Activated CD8-positive, alpha-beta memory T cell treated with anti-CD3 and anti-CD28 coated beads for 24 hours (primary cell): ENCODE measurements at regions not wholly inside any gene's neighbourhood (a gene's known extent, or its start where the extent isn't known, plus 50 kb on each side); places are given as distances from the start of the nearest gene placed in this dataset.
"Not testable (repeated sequence)": the region's sequence is repeated elsewhere in the genome, so short reads cannot be mapped to it uniquely, and the experiment has no call there.

Source experiments
- DNase-seq: peaks from one replicate; pipeline ENCODE4 v3.0.0-alpha.2; 2020

DNA sequence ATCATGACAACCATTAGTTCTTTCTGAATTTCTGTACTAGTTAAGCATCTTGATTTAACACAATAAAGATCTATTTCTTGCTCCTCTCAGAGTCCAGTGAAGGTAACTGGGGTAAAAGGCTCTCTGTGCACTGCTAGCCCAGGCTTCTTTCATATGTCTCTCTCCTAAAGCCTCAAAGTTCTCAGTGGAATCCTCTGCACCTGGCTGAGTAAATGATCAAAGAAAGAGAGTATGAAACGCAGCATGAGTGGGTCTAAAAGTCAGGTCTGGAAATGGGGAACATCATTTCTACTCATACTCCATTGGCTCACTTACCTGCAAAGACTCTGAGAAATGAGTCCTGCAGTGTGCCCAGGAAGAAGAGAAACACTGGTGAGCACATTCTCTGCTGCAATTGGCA, 418.5 kb downstream of the PTPRC start:
- DNase-seq, result no peak

DNA sequence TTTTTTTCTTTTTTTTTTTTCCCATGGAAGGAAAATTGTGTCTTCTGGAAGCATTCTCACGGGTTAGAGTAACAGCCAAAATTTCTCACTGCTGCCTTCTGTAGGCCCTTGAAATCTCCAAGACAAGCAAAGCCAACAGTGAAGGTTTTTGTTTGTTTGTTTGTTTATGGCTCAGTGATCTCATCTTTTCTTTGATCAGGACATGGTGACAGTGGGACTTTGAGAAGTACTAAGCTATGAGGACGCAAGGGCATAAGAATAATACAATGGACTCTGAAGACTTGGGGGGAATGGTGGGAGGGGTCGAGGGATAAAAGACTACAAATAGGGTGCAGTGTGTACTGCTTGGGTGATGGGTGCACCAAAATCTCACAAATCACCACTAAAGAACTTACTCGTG, 419.4 kb downstream of the PTPRC start:
- no peak for DNase-seq

DNA sequence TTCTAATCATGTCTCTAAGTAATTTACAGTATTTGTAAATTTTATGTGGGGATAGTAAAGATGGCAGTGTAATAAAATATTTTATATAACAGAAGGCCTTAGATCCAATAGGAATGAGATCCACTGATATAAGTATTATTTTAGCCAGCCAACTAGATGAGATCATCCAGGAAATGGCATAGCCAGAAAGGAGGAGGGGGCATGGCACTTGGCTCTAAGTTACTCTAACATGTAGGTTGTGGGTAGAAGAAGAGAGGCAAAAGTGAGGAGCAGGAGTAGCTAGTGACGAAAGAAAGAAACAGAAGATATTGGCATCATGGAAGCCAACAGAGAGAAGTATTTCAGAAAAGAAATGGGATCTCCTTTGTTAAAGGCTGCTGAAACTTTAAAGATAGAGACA, 426.1 kb downstream of the PTPRC start:
- no peak for DNase-seq

GRCh38 chr1:199067483-199067882, 428.6 kb downstream of the PTPRC start:
- DNase-seq, result no peak

DNA sequence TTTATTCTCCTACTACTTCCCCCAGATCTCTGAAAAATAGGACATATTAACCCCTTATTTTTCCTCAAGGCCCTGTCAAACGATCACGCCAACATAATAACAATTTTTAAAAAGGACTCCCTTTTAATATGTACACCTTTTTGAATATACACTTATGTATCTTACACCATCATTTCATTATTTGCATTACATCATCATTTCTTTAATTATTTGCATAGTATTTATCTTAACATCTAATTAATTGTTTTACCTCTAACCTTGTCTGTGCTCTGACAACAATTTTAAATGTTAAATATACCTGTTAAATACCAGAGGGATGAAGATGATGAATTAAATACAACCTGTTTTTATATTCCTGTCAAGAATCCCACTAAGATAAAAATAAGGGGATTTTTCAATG, 432.2 kb downstream of the PTPRC start:
- DNase-seq, result no peak

DNA sequence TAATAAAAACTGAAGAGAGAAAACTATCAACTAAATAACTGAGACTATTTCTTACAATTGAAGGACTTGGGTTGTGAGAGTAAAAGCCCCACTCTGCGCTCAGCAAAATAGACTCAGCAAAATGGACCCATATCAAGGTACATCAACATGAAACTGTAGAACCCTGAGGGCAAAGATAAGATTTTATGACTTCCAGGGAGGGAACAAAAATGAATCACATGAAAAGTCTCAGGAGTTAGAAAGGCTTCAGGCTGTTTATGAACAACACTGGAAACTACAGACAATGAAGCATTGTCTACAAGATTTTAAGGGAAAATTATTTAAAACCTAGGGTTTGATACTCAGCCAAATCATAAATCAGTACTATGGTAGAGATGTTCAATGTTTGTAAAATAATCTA, 434.3 kb downstream of the PTPRC start:
- DNase-seq, result no peak

DNA sequence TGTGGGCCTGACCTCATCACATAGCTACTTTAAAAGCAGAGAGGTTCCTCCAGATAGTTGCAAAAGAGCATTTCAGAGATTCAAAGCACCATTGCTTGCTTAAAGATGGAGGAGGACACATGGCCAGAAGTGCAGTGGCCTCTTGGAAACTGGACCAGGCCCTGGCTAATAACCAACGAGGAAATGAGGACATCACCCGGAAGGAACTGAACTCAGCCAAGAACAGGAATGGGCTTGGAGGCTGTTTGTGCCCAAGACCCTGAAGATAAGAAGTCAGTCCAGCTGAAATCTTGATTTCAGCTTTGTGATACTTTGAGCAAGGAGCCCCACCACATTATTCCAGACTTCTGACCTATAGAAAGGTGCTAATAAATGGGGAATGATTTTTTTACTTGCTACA, 437.0 kb downstream of the PTPRC start:
- DNase-seq, result no peak

DNA sequence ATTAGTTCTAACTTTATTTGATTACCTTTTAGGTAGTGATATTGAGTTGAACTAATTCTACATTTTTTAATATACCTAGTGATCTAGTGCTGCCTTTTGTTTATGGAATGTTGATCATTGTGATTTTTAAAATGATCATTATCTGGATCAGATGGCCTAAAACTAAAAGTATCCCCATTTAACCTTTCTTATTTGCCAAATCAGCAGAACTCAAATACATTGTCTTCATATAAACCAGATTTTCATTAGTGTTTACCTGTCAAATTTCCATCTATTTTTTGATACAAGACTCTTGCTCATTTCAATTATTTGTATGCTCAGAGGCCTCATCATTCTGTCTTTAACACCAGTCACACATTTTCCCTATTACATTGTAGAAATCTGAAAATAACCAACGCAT, 441.2 kb downstream of the PTPRC start:
- DNase-seq, result no peak

- no peak for DNase-seq
These were observed 442.9 kb downstream of the PTPRC start for GRCh38 chr1:199081739-199082138.

- DNase-seq, result no peak
These were observed 444.0 kb downstream of the PTPRC start for GRCh38 chr1:199082778-199083389.

DNA sequence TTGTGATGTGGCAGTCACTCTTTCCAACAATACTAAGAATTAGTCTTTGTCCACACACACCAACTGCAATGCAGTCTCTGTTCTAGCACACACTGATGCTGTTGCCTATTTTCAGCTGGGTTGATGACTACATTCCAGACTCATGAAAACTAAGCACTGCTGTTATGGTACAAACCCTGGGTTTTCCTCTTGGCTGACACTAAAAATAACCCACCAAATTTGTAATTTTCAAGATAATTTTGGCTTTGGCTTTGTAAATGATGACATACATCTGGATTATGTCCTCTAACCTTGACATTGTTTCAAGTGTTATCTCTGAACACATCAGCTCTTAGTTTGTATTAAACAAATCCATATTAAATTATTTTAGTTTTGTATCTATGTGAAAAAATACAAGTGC, 444.8 kb downstream of the PTPRC start:
- no peak for DNase-seq

- DNase-seq, result no peak
These were observed 445.5 kb downstream of the PTPRC start for GRCh38 chr1:199084293-199084692.

DNA sequence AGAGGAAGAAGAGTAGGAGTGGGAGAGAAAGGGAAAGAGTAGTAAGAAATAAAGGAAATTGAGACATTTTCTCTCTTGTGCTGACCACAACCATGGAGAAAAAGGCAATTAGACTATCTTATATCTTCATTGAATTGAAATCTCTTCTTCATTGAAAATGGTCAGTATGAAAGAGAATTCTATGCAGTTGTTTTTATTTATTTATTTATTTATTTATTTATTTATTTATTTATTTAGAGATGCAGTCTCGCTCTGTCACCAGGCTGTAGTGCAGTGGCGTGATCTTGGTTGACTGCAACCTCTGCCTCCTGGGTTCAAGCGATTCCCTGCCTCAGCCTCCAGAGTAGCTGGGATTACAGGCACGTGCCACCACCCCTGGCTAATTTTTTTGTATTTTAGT, 447.1 kb downstream of the PTPRC start:
- no peak for DNase-seq

GRCh38 chr1:199087144-199087543, 448.3 kb downstream of the PTPRC start:
- no peak for DNase-seq

- DNase-seq, result no peak
These were observed 450.7 kb downstream of the PTPRC start for GRCh38 chr1:199089393-199090122.

- not testable (repeated sequence) for DNase-seq
These were observed 456.8 kb downstream of the PTPRC start for GRCh38 chr1:199095628-199096027.

DNA sequence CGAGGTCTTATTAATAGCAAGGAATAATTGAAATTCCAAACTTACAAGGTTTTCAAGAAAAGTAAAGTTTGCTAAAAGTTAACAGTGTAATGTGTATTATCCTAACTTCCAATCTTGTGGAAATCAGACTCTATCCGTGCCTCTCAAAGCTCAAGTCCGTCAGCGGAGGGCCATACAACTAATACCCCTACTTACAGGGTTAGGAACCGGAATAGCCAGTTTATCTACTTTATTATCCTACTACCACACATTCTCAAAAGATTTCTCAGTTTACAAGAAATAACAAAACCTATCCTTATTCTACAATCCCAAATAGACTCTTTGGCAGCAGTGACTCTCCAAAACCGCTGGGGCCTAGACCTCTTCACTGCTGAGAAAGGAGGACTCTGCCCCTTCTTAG, 457.8 kb downstream of the PTPRC start:
- no peak for DNase-seq

- no peak for DNase-seq
These were observed 459.6 kb downstream of the PTPRC start for GRCh38 chr1:199098468-199098867.

DNA sequence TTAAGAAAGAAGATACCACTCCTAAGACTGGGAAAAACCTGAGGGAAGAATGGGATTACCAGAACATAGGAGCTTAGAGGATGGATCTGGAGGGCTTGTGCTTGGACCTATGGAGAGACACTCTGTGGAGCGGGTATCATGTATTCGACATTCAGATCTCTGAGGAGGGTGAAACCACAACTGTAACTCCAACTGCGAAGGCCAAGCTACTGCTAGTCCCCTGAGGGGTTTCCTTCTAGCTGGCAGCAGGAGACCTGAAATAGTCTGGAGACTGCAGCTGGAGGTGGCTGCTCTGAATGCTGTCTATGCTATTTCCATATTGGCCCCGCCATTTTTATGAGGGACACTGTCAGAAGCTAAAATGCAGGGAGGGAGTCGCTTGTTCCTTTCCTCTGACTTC, 462.3 kb downstream of the PTPRC start:
- no peak for DNase-seq

GRCh38 chr1:199101635-199102034, 462.8 kb downstream of the PTPRC start:
- DNase-seq, result no peak

- DNase-seq, result no peak
These were observed 463.4 kb downstream of the PTPRC start for GRCh38 chr1:199102239-199102638.

- no peak for DNase-seq
These were observed 470.3 kb downstream of the PTPRC start for GRCh38 chr1:199109160-199109559.

GRCh38 chr1:199112365-199112764, 473.5 kb downstream of the PTPRC start:
- no peak for DNase-seq

- peak; percentile 84 for DNase-seq
These were observed 474.5 kb downstream of the PTPRC start for GRCh38 chr1:199113265-199113869.

- DNase-seq, result no peak
These were observed 477.6 kb downstream of the PTPRC start for GRCh38 chr1:199116488-199116887.
